Thyroid gland (tissue), 4 donors: ENCODE measurements at regions not wholly inside any gene's neighbourhood (a gene's known extent, or its start where the extent isn't known, plus 50 kb on each side); places are given as distances from the start of the nearest gene placed in this dataset.

Source experiments
- POLR2A ChIP-seq, 2 donors: fragments of 450-650 bp; IDR thresholded peaks; one replicate each; pipeline ENCODE4 v1.6.1; 2017; ENCODE audit warnings: antibody characterized with exemption in 2 of 2, mild to moderate bottlenecking in 2 of 2, moderate library complexity in 1 of 2
- TF ChIP-seq, protein P1 (sequence below), 6 experiments: fragments of 200-600 bp in 3 of 6; fragments of 450-650 bp in 3 of 6; sonication (generic) in 3 of 6; IDR thresholded peaks; one replicate each; pipeline ENCODE4 v1.5.1; 2016 to 2019; ENCODE audit warnings: antibody characterized with exemption in 6 of 6, mild to moderate bottlenecking in 2 of 6, inconsistent platforms in 1 of 6, moderate library complexity in 1 of 6

DNA sequence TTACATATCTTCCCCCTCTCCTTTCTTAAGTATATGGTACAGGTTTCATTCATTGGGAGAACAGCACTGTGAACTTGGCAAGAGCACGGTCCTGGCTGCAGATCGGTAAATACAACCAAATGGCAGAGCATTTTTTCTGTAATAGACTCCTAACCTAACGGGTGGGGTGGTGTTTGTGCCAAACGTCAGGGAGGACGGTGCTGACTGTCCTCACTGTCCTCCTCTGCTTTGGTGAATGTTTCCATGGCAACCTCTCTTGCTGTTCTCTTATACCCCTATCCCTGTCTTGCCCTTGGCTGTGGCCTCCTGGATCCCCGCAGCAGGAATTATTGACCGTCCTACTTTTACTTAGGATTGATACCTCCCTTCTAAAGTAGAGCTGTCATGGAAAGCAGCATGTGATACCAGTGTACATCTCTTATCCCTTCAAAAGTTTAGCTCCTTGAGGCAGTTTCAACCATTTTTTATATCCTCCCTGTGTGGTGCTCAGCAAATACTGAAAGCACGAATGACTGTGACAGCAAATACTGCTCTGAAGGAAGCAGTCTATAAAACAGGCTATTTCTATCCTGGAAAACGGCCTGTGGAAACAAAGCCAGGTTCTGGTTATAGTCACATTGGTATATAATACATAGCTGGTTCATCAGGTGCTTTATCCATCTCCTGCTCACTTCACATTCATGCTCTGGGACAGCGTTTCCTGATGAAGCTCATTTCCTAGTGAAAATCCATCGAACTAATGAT is 275.4 kb upstream of the C2CD4B start:
- no peak for TF ChIP-seq POLR2A (IDR thresholded peaks at IDR 0.05)
- TF ChIP-seq, protein P1, sequence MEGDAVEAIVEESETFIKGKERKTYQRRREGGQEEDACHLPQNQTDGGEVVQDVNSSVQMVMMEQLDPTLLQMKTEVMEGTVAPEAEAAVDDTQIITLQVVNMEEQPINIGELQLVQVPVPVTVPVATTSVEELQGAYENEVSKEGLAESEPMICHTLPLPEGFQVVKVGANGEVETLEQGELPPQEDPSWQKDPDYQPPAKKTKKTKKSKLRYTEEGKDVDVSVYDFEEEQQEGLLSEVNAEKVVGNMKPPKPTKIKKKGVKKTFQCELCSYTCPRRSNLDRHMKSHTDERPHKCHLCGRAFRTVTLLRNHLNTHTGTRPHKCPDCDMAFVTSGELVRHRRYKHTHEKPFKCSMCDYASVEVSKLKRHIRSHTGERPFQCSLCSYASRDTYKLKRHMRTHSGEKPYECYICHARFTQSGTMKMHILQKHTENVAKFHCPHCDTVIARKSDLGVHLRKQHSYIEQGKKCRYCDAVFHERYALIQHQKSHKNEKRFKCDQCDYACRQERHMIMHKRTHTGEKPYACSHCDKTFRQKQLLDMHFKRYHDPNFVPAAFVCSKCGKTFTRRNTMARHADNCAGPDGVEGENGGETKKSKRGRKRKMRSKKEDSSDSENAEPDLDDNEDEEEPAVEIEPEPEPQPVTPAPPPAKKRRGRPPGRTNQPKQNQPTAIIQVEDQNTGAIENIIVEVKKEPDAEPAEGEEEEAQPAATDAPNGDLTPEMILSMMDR (IDR thresholded peaks at IDR 0.05) = no peak
